OCI-LY1 (cell line): ENCODE measurements at regions not wholly inside any gene's neighbourhood (a gene's known extent, or its start where the extent isn't known, plus 50 kb on each side); places are given as distances from the start of the nearest gene placed in this dataset.
"Not testable (repeated sequence)": the region's sequence is repeated elsewhere in the genome, so short reads cannot be mapped to it uniquely, and the experiment has no call there.

Source experiments
- H2AFZ ChIP-seq: fragments of 200-600 bp; sonication (generic), shearing (Covaris generic); 2 replicates; pipeline ENCODE4 v1.6.0; 2014; ENCODE audit warnings: antibody characterized with exemption, mild to moderate bottlenecking, low read length
- H3F3A ChIP-seq: fragments of 200-600 bp; sonication (generic), shearing (Covaris generic); 2 replicates; pipeline ENCODE4 v1.6.0; 2014; ENCODE audit warnings: mild to moderate bottlenecking, antibody characterized with exemption, low read length, moderate library complexity; ENCODE audit not compliant: insufficient read depth
- H3K27ac ChIP-seq: fragments of 200-600 bp; sonication (generic); 2 replicates; pipeline ENCODE4 v1.5.1; 2014; ENCODE audit warnings: low read length, mixed run types, mild to moderate bottlenecking, low read depth; ENCODE audit not compliant: poor library complexity, severe bottlenecking
- H3K27me3 ChIP-seq: fragments of 200-600 bp; sonication (generic); 2 replicates; pipeline ENCODE4 v1.6.0; 2014; ENCODE audit warnings: antibody characterized with exemption, mild to moderate bottlenecking, low read length, moderate library complexity; ENCODE audit not compliant: insufficient read depth
- H3K36me3 ChIP-seq: fragments of 200-600 bp; sonication (generic); 2 replicates; pipeline ENCODE4 v1.6.1; 2014; ENCODE audit warnings: mild to moderate bottlenecking, antibody characterized with exemption, low read length, moderate library complexity, mixed read lengths; ENCODE audit not compliant: insufficient read depth
- H3K4me1 ChIP-seq: fragments of 200-600 bp; sonication (generic); 2 replicates; pipeline ENCODE4 v1.5.1; 2014; ENCODE audit warnings: mild to moderate bottlenecking, low read length, moderate library complexity; ENCODE audit not compliant: insufficient read depth, severe bottlenecking
- H3K4me2 ChIP-seq: fragments of 200-600 bp; sonication (generic), shearing (Covaris generic); 2 replicates; pipeline ENCODE4 v1.6.1; 2014; ENCODE audit warnings: low read length
- H3K4me3 ChIP-seq: fragments of 200-600 bp; sonication (generic); 2 replicates; pipeline ENCODE4 v1.5.1; 2014; ENCODE audit warnings: low read length, low read depth, mild to moderate bottlenecking, mixed read lengths; ENCODE audit not compliant: poor library complexity, severe bottlenecking
- H3K79me2 ChIP-seq: fragments of 200-600 bp; shearing (Covaris generic); 2 replicates; pipeline ENCODE4 v1.6.1; 2016; ENCODE audit warnings: mixed run types, low read length, mixed read lengths; ENCODE audit not compliant: insufficient read depth
- H3K9ac ChIP-seq: fragments of 200-600 bp; sonication (generic), shearing (Covaris generic); 2 replicates; pipeline ENCODE4 v1.6.1; 2014; ENCODE audit warnings: mild to moderate bottlenecking, low read length, mixed read lengths
- H3K9me2 ChIP-seq: fragments of 200-600 bp; sonication (generic), shearing (Covaris generic); 2 replicates; pipeline ENCODE4 v1.6.1; 2014; ENCODE audit warnings: low read depth, mild to moderate bottlenecking, low read length, mixed read lengths
- H3K9me3 ChIP-seq: fragments of 200-600 bp; shearing (Covaris generic); 2 replicates; pipeline ENCODE4 v1.6.1; 2014; ENCODE audit warnings: low read length, mixed read lengths
- H4K20me1 ChIP-seq: fragments of 200-600 bp; sonication (generic), shearing (Covaris generic); 2 replicates; pipeline ENCODE4 v1.6.0; 2016; ENCODE audit warnings: mild to moderate bottlenecking, low read length; ENCODE audit not compliant: insufficient read depth
- CTCF ChIP-seq: fragments of 200-600 bp; sonication (generic), shearing (Covaris generic); IDR thresholded peaks from 2 replicates; pipeline ENCODE4 v1.5.1; 2017; ENCODE audit warnings: mild to moderate bottlenecking, antibody characterized with exemption, low read length, moderate library complexity, mixed read lengths
- EZH2 ChIP-seq: fragments of 200-600 bp; sonication (generic), shearing (Covaris generic); IDR thresholded peaks from 2 replicates; pipeline ENCODE4 v1.8.0; 2017; ENCODE audit warnings: borderline replicate concordance, mixed run types, mild to moderate bottlenecking, antibody characterized with exemption, low read length, moderate library complexity, mixed read lengths

GRCh38 chr6:86147859-86148258 is 505.2 kb upstream of the SYNCRIP start:
- no peaks in the 10 kb centered on the region for H4K20me1 ChIP-seq
- no peak overlapping the region for H3K9ac ChIP-seq
- H3K9me2 ChIP-seq: no peaks in the 10 kb centered on the region
- no peak overlapping the region for H3K4me2 ChIP-seq
- no peaks in the 10 kb centered on the region for H3K36me3 ChIP-seq
- TF ChIP-seq CTCF (no peak), EZH2 (no peak)
- H3K79me2 ChIP-seq: no peaks in the 10 kb centered on the region
- no peak overlapping the region for H3K4me3 ChIP-seq
- no peaks in the 10 kb centered on the region for H3K4me1 ChIP-seq
- H3F3A ChIP-seq: no peaks in the 10 kb centered on the region
- no peak overlapping the region for H3K27ac ChIP-seq
- H3K27me3 ChIP-seq: no peaks in the 10 kb centered on the region
- H2AFZ ChIP-seq: no peak overlapping the region
- no peaks in the 10 kb centered on the region for H3K9me3 ChIP-seq

DNA sequence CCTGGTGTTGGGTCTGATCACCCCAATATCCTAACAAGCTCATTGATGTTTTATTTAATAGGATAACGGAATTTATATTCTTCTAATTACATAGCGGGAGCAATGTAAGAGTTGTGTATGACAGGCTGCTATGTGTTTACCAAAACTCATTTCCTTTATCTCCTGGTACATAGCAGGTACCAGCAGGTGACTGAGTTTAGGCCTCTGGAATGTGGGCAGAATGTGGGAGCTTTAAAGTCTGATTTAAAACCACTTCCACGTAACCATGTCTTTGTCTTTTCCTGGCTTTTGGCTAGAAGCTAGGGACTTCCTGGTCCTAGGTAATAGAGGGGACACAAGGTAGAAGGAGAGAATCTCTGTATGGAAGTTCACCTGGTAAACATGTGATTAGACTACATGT is 504.6 kb upstream of the SYNCRIP start:
- no peak overlapping the region for H3K4me3 ChIP-seq
- H2AFZ ChIP-seq: no peak overlapping the region
- H3K79me2 ChIP-seq: no peaks in the 10 kb centered on the region
- no peaks in the 10 kb centered on the region for H3K27me3 ChIP-seq
- H3K27ac ChIP-seq: no peak overlapping the region
- no peaks in the 10 kb centered on the region for H3K4me1 ChIP-seq
- no peaks in the 10 kb centered on the region for H3F3A ChIP-seq
- no peaks in the 10 kb centered on the region for H3K9me3 ChIP-seq
- H3K9ac ChIP-seq: no peak overlapping the region
- H3K36me3 ChIP-seq: no peaks in the 10 kb centered on the region
- H3K9me2 ChIP-seq: no peaks in the 10 kb centered on the region
- TF ChIP-seq EZH2 (no peak), CTCF (no peak)
- H3K4me2 ChIP-seq: no peak overlapping the region
- no peaks in the 10 kb centered on the region for H4K20me1 ChIP-seq

DNA sequence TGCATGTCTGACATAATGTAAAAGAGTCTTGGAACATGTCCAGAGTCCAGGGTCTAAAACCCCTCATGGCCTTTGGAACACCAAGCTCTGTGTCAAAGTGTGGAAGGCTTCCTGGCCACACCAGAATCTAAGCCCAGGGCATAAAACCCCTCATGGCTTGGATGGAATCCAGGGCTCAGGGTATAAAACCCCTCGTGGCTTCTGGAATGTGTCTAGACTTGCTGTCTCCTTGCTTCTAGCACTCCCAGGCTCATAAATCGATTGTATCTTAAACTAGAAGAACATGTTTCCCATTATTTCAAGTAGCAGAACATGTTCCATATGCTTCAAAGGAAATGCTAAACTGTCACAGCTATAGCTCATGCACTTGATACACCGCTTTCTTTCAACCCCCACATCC is 504.1 kb upstream of the SYNCRIP start:
- not testable (repeated sequence) for H3K4me1 ChIP-seq, H3K4me2 ChIP-seq, H3K9ac ChIP-seq, H4K20me1 ChIP-seq, H3K4me3 ChIP-seq, H3K27ac ChIP-seq, H3K36me3 ChIP-seq, H3K79me2 ChIP-seq, H3K9me3 ChIP-seq, H3K27me3 ChIP-seq, H2AFZ ChIP-seq, H3F3A ChIP-seq, H3K9me2 ChIP-seq

DNA sequence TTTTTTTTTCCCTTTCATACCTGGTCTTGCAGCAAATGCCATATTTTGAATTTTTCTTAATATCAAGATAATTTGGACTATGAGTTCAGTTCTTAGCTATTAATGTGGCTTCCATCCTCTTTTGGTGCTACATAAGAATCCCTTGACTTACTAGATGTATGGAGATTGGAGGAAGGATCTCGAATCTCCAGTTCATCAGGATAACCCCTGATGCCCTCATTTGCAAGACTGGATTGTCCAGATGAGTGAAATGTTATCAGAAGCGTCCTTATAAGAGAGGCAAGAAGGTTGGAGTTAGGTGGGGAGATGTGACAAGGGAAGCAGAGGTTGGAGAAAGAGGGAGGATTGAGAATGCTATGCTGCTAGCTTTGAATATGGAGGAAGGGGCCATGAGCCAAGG is 499.6 kb upstream of the SYNCRIP start:
- no peak for TF ChIP-seq EZH2
- no peak for TF ChIP-seq CTCF
- H4K20me1 ChIP-seq: no peaks in the 10 kb centered on the region

More for the DNA sequence above, 499.6 kb upstream of the SYNCRIP start:
- Histone ChIP-seq H3K4me2 (no peak overlapping the region), H3K79me2 (no peaks in the 10 kb centered on the region), H3K4me1 (no peaks in the 10 kb centered on the region), H3F3A (no peaks in the 10 kb centered on the region), H3K9me3 (no peaks in the 10 kb centered on the region), H3K9ac (no peak overlapping the region), H3K9me2 (no peaks in the 10 kb centered on the region), H3K27me3 (no peaks in the 10 kb centered on the region), H3K27ac (no peak overlapping the region), H3K36me3 (no peaks in the 10 kb centered on the region), H3K4me3 (no peak overlapping the region), H2AFZ (no peak overlapping the region)
